ENCODE measurements at regions not wholly inside any gene's neighbourhood (a gene's known extent, or its start where the extent isn't known, plus 50 kb on each side); places are given as distances from the start of the nearest gene placed in this dataset.

DNA sequence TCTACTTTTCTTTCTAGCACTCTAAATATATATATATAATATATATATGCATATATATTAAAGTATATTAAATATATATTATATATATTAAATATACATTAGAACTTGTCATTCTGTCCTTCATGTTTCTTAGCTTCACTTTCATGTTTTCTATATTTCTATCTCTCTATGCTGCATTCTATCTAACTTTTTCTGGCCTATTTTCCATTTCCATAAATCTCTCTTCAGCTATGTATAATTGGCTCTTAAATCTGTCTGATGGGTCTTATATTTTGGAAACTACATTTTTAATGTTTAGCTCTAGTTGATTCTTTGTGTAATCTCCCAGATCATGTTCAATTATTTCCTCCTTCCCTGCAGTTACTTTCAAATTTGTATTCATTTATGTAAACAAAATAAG lies 72.2 kb downstream of the MTNR1B start:
- no peak for TF ChIP-seq CTCF (IDR thresholded peaks at IDR 0.05)
- TF ChIP-seq ZFX (IDR thresholded peaks at IDR 0.05; ENCODE audit: borderline replicate concordance): no peak
